ENCODE measurements at regions not wholly inside any gene's neighbourhood (a gene's known extent, or its start where the extent isn't known, plus 50 kb on each side); places are given as distances from the start of the nearest gene placed in this dataset.

GRCh38 chr5:124394700-124395245 is 351.7 kb downstream of the ZNF608 start:
- DNase-seq (ENCODE audit: low read depth, low spot score), result no peak
- Histone ChIP-seq H3K9me3 (ENCODE audit: control insufficient read depth, insufficient read depth, low read length) (no peaks in the 10 kb centered on the region), H3K4me1 (ENCODE audit: control insufficient read depth, insufficient read depth, low read length) (no peaks in the 10 kb centered on the region), H3K36me3 (ENCODE audit: control insufficient read depth, insufficient read depth, low read length) (no peaks in the 10 kb centered on the region), H3K27ac (ENCODE audit: low read length) (no peak overlapping the region), H3K4me3 (ENCODE audit: low read length) (no peak overlapping the region), H3K27me3 (ENCODE audit: control insufficient read depth, insufficient read depth, low read length) (no peaks in the 10 kb centered on the region; the same call in 1 of the 2 replicates)
- WGBS (ENCODE audit: insufficient coverage, insufficient read length), result no CpG with 5 or more reads among the region's 9 CpGs

- WGBS (ENCODE audit: insufficient coverage, insufficient read length), result no CpG with 5 or more reads among the region's 5 CpGs
- DNase-seq (ENCODE audit: low read depth, low spot score), result no peak
Observed at GRCh38 chr5:124393584-124394379, 352.7 kb downstream of the ZNF608 start.

GRCh38 chr5:124383693-124384092 is 362.7 kb downstream of the ZNF608 start:
- no peaks in the 10 kb centered on the region for H3K27me3 ChIP-seq (ENCODE audit: control insufficient read depth, insufficient read depth, low read length)
- DNase-seq (ENCODE audit: low read depth, low spot score), result no peak
- peaks cover 3% of the 10 kb centered on the region for H3K9me3 ChIP-seq (ENCODE audit: control insufficient read depth, insufficient read depth, low read length)
- no peak overlapping the region for H3K27ac ChIP-seq (ENCODE audit: low read length)
- no peaks in the 10 kb centered on the region for H3K4me1 ChIP-seq (ENCODE audit: control insufficient read depth, insufficient read depth, low read length)
- no peaks in the 10 kb centered on the region for H3K36me3 ChIP-seq (ENCODE audit: control insufficient read depth, insufficient read depth, low read length)
- no peak overlapping the region for H3K4me3 ChIP-seq (ENCODE audit: low read length)

More at GRCh38 chr5:124393584-124394379, 352.7 kb downstream of the ZNF608 start:
- Histone ChIP-seq H3K4me1 (ENCODE audit: control insufficient read depth, insufficient read depth, low read length) (no peaks in the 10 kb centered on the region), H3K27ac (ENCODE audit: low read length) (no peak overlapping the region), H3K36me3 (ENCODE audit: control insufficient read depth, insufficient read depth, low read length) (no peaks in the 10 kb centered on the region), H3K27me3 (ENCODE audit: control insufficient read depth, insufficient read depth, low read length) (no peaks in the 10 kb centered on the region; the same call in 1 of the 2 replicates), H3K9me3 (ENCODE audit: control insufficient read depth, insufficient read depth, low read length) (no peaks in the 10 kb centered on the region), H3K4me3 (ENCODE audit: low read length) (no peak overlapping the region)

- H3K27ac ChIP-seq (ENCODE audit: low read length), result no peak overlapping the region
- WGBS (ENCODE audit: insufficient coverage, insufficient read length), result no CpG with 5 or more reads among the region's 1 CpG
- H3K27me3 ChIP-seq (ENCODE audit: control insufficient read depth, insufficient read depth, low read length), result no peaks in the 10 kb centered on the region
- H3K4me3 ChIP-seq (ENCODE audit: low read length), result no peak overlapping the region
- DNase-seq (ENCODE audit: low read depth, low spot score), result no peak
- no peaks in the 10 kb centered on the region for H3K4me1 ChIP-seq (ENCODE audit: control insufficient read depth, insufficient read depth, low read length)
- H3K36me3 ChIP-seq (ENCODE audit: control insufficient read depth, insufficient read depth, low read length), result no peaks in the 10 kb centered on the region
- H3K9me3 ChIP-seq (ENCODE audit: control insufficient read depth, insufficient read depth, low read length), result no peaks in the 10 kb centered on the region
Observed at GRCh38 chr5:124377386-124377785, 369.1 kb downstream of the ZNF608 start.

GRCh38 chr5:124373883-124374282 is 372.6 kb downstream of the ZNF608 start:
- WGBS (ENCODE audit: insufficient coverage, insufficient read length), result no CpG with 5 or more reads among the region's 3 CpGs
- Histone ChIP-seq H3K27me3 (ENCODE audit: control insufficient read depth, insufficient read depth, low read length) (no peaks in the 10 kb centered on the region), H3K36me3 (ENCODE audit: control insufficient read depth, insufficient read depth, low read length) (no peaks in the 10 kb centered on the region), H3K4me3 (ENCODE audit: low read length) (no peak overlapping the region), H3K27ac (ENCODE audit: low read length) (no peak overlapping the region), H3K4me1 (ENCODE audit: control insufficient read depth, insufficient read depth, low read length) (no peaks in the 10 kb centered on the region), H3K9me3 (ENCODE audit: control insufficient read depth, insufficient read depth, low read length) (no peaks in the 10 kb centered on the region)
- no peak for DNase-seq (ENCODE audit: low read depth, low spot score)

- Histone ChIP-seq H3K4me3 (ENCODE audit: low read length) (no peak overlapping the region), H3K4me1 (ENCODE audit: control insufficient read depth, insufficient read depth, low read length) (no peaks in the 10 kb centered on the region), H3K36me3 (ENCODE audit: control insufficient read depth, insufficient read depth, low read length) (no peaks in the 10 kb centered on the region), H3K27ac (ENCODE audit: low read length) (no peak overlapping the region), H3K9me3 (ENCODE audit: control insufficient read depth, insufficient read depth, low read length) (no peaks in the 10 kb centered on the region), H3K27me3 (ENCODE audit: control insufficient read depth, insufficient read depth, low read length) (no peaks in the 10 kb centered on the region)
- DNase-seq (ENCODE audit: low read depth, low spot score), result no peak
- WGBS (ENCODE audit: insufficient coverage, insufficient read length), result no CpG with 5 or more reads among the region's 4 CpGs
Observed at GRCh38 chr5:124372457-124372856, 374.0 kb downstream of the ZNF608 start.

GRCh38 chr5:124371111-124371706 is 375.2 kb downstream of the ZNF608 start:
- Histone ChIP-seq H3K27ac (ENCODE audit: low read length) (no peak overlapping the region), H3K36me3 (ENCODE audit: control insufficient read depth, insufficient read depth, low read length) (no peaks in the 10 kb centered on the region)
- no peak for DNase-seq (ENCODE audit: low read depth, low spot score)

GRCh38 chr5:124370601-124371000 is 375.8 kb downstream of the ZNF608 start:
- Histone ChIP-seq H3K27ac (ENCODE audit: low read length) (no peak overlapping the region), H3K36me3 (ENCODE audit: control insufficient read depth, insufficient read depth, low read length) (no peaks in the 10 kb centered on the region), H3K4me3 (ENCODE audit: low read length) (no peak overlapping the region), H3K9me3 (ENCODE audit: control insufficient read depth, insufficient read depth, low read length) (no peaks in the 10 kb centered on the region), H3K27me3 (ENCODE audit: control insufficient read depth, insufficient read depth, low read length) (no peaks in the 10 kb centered on the region), H3K4me1 (ENCODE audit: control insufficient read depth, insufficient read depth, low read length) (no peaks in the 10 kb centered on the region)
- DNase-seq (ENCODE audit: low read depth, low spot score), result no peak

More at GRCh38 chr5:124371111-124371706, 375.2 kb downstream of the ZNF608 start:
- no CpG with 5 or more reads among the region's 4 CpGs for WGBS (ENCODE audit: insufficient coverage, insufficient read length)
- Histone ChIP-seq H3K4me1 (ENCODE audit: control insufficient read depth, insufficient read depth, low read length) (no peaks in the 10 kb centered on the region), H3K9me3 (ENCODE audit: control insufficient read depth, insufficient read depth, low read length) (no peaks in the 10 kb centered on the region), H3K4me3 (ENCODE audit: low read length) (no peak overlapping the region), H3K27me3 (ENCODE audit: control insufficient read depth, insufficient read depth, low read length) (no peaks in the 10 kb centered on the region)

- H3K27ac ChIP-seq (ENCODE audit: low read length), result no peak overlapping the region
- H3K4me1 ChIP-seq (ENCODE audit: control insufficient read depth, insufficient read depth, low read length), result no peaks in the 10 kb centered on the region
- no CpG with 5 or more reads among the region's 4 CpGs for WGBS (ENCODE audit: insufficient coverage, insufficient read length)
- no peaks in the 10 kb centered on the region for H3K36me3 ChIP-seq (ENCODE audit: control insufficient read depth, insufficient read depth, low read length)
- no peaks in the 10 kb centered on the region for H3K9me3 ChIP-seq (ENCODE audit: control insufficient read depth, insufficient read depth, low read length)
- no peak for DNase-seq (ENCODE audit: low read depth, low spot score)
- no peaks in the 10 kb centered on the region for H3K27me3 ChIP-seq (ENCODE audit: control insufficient read depth, insufficient read depth, low read length)
- no peak overlapping the region for H3K4me3 ChIP-seq (ENCODE audit: low read length)
Observed at GRCh38 chr5:124365361-124365801, 381.1 kb downstream of the ZNF608 start.

GRCh38 chr5:124355928-124356327 is 390.5 kb downstream of the ZNF608 start:
- H3K36me3 ChIP-seq (ENCODE audit: control insufficient read depth, insufficient read depth, low read length), result no peaks in the 10 kb centered on the region
- DNase-seq (ENCODE audit: low read depth, low spot score), result no peak
- no peaks in the 10 kb centered on the region for H3K27me3 ChIP-seq (ENCODE audit: control insufficient read depth, insufficient read depth, low read length)
- H3K9me3 ChIP-seq (ENCODE audit: control insufficient read depth, insufficient read depth, low read length), result no peaks in the 10 kb centered on the region
- no peak overlapping the region for H3K27ac ChIP-seq (ENCODE audit: low read length)
- no peaks in the 10 kb centered on the region for H3K4me1 ChIP-seq (ENCODE audit: control insufficient read depth, insufficient read depth, low read length)
- no peak overlapping the region for H3K4me3 ChIP-seq (ENCODE audit: low read length)
- no CpG with 5 or more reads among the region's 1 CpG for WGBS (ENCODE audit: insufficient coverage, insufficient read length)

Data from iPS DF 6.9 (cell line).